Esophagus muscularis mucosa (tissue), 4 donors: ENCODE measurements at regions not wholly inside any gene's neighbourhood (a gene's known extent, or its start where the extent isn't known, plus 50 kb on each side); places are given as distances from the start of the nearest gene placed in this dataset.

Experiments used
- DNase-seq: peaks from one replicate; pipeline ENCODE4 v3.0.0-alpha.2; 2017; ENCODE audit errors: extremely low spot score
- H3K27ac ChIP-seq, 4 donors: fragments of 200-600 bp; sonication (generic); replicated peaks in 1 of 4; 1 replicate in 3 of 4; 2 replicates in 1 of 4; pipeline ENCODE4 v1.5.1; 2016 to 2019; ENCODE audit warnings: mild to moderate bottlenecking in 1 of 4
- H3K27me3 ChIP-seq, 4 donors: fragments of 200-600 bp; sonication (generic); one replicate each; pipeline versions ENCODE4 v1.5.1 to v1.6.0; 2016 to 2019
- H3K36me3 ChIP-seq, 4 donors: fragments of 200-600 bp; sonication (generic); one replicate each; pipeline ENCODE4 v1.5.1; 2016 to 2019
- H3K4me1 ChIP-seq, 4 donors: fragments of 200-600 bp; sonication (generic); one replicate each; pipeline ENCODE4 v1.5.1; 2016 to 2019
- H3K4me3 ChIP-seq, 4 donors: fragments of 200-600 bp; sonication (generic); 1 replicate in 2 of 4; 2 replicates in 2 of 4; pipeline ENCODE4 v1.5.1; 2016 to 2019; ENCODE audit warnings: mild to moderate bottlenecking in 4 of 4, moderate library complexity in 1 of 4
- H3K9me3 ChIP-seq, 4 donors: fragments of 200-600 bp; sonication (generic); 1 replicate in 3 of 4; 2 replicates in 1 of 4; pipeline ENCODE4 v1.5.1; 2016 to 2019
- EP300 ChIP-seq: sonication (generic); formaldehyde crosslinking; IDR thresholded peaks from one replicate; pipeline ENCODE4 v1.6.1; 2017; ENCODE audit warnings: antibody characterized with exemption
- POLR2A ChIP-seq: fragments of 450-650 bp; IDR thresholded peaks from one replicate; pipeline ENCODE4 v1.6.1; 2017; ENCODE audit warnings: antibody characterized with exemption, moderate library complexity, mild to moderate bottlenecking, low read depth
- POLR2AphosphoS5 ChIP-seq, 2 donors: sonication (generic); formaldehyde crosslinking; IDR thresholded peaks; one replicate each; pipeline ENCODE4 v1.6.1; 2017; ENCODE audit warnings: antibody characterized with exemption in 2 of 2
- WGBS: methylation state at CpG from one replicate; pipeline ENCODE4 v1.1.5; 2018; 5-methylcytosine and 5-hydroxymethylcytosine counted together
- intact Hi-C: fragments of 100-400 bp; cut with DNase I; formaldehyde crosslinking; loops from one replicate; pipeline ENCODE4 v1.15.1; 2023
- TF ChIP-seq, protein P1 (sequence below), 3 experiments: fragments of 200-600 bp in 2 of 3; fragments of 450-650 bp in 1 of 3; sonication (generic) in 2 of 3; IDR thresholded peaks; one replicate each; pipeline ENCODE4 v1.5.1; 2017 to 2019; ENCODE audit warnings: antibody characterized with exemption in 3 of 3, mild to moderate bottlenecking in 2 of 3, moderate library complexity in 1 of 3

DNA sequence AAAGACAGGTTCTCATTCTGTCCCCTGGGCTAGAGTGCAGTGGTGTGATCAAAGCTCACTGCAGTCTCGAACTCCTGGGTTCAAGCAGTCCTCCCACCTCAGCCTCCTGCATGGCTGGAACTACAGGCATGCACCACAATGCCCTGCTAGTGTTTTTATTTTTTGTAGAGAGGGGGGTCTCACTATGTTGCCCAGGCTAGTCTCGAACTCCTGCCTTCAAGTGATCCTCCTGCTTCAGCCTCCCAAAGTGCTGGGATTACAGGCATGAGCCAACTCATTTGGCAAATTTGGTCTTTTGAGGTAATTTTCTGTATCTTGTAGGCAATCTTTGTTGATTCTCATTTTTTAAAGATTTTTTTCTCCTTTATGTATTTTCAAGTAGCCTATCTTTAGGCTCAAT, 205.7 kb downstream of the ZIC5 start:
- no peak for DNase-seq
- no peak overlapping the region for H3K27ac ChIP-seq
- TF ChIP-seq POLR2A (no peak), POLR2AphosphoS5 (IDR thresholded peaks at IDR 0.05) (no peak), EP300 (no peak)
- TF ChIP-seq, protein P1, sequence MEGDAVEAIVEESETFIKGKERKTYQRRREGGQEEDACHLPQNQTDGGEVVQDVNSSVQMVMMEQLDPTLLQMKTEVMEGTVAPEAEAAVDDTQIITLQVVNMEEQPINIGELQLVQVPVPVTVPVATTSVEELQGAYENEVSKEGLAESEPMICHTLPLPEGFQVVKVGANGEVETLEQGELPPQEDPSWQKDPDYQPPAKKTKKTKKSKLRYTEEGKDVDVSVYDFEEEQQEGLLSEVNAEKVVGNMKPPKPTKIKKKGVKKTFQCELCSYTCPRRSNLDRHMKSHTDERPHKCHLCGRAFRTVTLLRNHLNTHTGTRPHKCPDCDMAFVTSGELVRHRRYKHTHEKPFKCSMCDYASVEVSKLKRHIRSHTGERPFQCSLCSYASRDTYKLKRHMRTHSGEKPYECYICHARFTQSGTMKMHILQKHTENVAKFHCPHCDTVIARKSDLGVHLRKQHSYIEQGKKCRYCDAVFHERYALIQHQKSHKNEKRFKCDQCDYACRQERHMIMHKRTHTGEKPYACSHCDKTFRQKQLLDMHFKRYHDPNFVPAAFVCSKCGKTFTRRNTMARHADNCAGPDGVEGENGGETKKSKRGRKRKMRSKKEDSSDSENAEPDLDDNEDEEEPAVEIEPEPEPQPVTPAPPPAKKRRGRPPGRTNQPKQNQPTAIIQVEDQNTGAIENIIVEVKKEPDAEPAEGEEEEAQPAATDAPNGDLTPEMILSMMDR (IDR thresholded peaks at IDR 0.05) = no peak
- intact Hi-C loops = no loop called here
- no peaks in the 10 kb centered on the region for H3K27me3 ChIP-seq
- no peaks in the 10 kb centered on the region for H3K4me1 ChIP-seq
- H3K4me3 ChIP-seq = no peak overlapping the region
- no peaks in the 10 kb centered on the region for H3K36me3 ChIP-seq
- peaks cover 0 to 49% (median 31%) of the 10 kb centered on the region in 4 donors for H3K9me3 ChIP-seq
- WGBS = 86% methylated on average over 2 of the region's 2 CpGs

DNA sequence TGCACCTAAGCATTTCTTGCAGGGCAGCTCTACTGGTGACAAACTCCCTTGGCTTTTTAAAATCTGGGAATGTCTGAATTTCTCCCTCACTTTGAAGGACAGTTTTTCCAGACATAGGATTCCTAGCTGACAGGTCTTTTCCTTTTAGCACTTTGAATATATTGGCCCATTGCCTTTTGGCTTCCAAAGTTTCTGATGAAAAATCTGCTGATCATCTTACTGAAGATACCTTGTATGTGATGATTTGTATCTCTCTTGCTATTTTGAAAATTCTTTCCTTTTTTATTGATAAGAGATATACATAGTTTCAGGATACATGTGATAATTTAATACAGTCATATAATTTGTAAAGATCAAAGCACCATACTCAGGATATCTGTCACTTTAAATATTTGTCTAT, 211.1 kb downstream of the ZIC5 start:
- intact Hi-C loops = no loop called here
- Histone ChIP-seq H3K9me3 (peaks cover 0 to 47% (median 30%) of the 10 kb centered on the region in 4 donors), H3K36me3 (no peaks in the 10 kb centered on the region), H3K4me3 (no peak overlapping the region), H3K27me3 (no peaks in the 10 kb centered on the region), H3K27ac (no peak overlapping the region), H3K4me1 (no peaks in the 10 kb centered on the region)
- no peak for DNase-seq
- TF ChIP-seq POLR2AphosphoS5 (IDR thresholded peaks at IDR 0.05) = no peak
- TF ChIP-seq, protein P1 (IDR thresholded peaks at IDR 0.05) = no peak
- TF ChIP-seq EP300 = no peak
- no peak for TF ChIP-seq POLR2A

DNA sequence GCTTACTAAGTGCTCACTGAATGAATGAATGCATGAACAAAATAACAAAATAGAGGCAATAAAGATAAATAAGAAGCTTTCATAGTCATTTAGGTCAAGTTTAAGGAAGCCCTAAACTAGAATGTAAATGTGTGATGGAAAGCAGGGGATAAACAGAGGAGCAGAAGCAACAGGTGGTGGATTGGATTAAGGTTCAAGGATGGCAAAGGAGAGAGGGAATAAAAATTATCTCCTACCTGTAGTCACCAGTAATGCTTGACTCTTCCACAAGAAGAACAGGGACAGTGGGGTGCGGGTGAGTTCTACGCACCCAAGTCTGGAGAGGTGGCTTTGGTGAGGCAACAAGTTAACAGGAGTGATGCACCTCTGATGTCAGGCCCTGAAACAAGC, 212.4 kb downstream of the ZIC5 start:
- no peaks in the 10 kb centered on the region for H3K36me3 ChIP-seq
- no peaks in the 10 kb centered on the region for H3K27me3 ChIP-seq
- no peak overlapping the region for H3K4me3 ChIP-seq
- WGBS = 94% methylated on average over 2 of the region's 2 CpGs
- intact Hi-C loops = no loop called here
- no peak for DNase-seq
- H3K27ac ChIP-seq = no peak overlapping the region
- TF ChIP-seq, protein P1 (IDR thresholded peaks at IDR 0.05) = no peak
- TF ChIP-seq POLR2AphosphoS5 (IDR thresholded peaks at IDR 0.05) (no peak), POLR2A (no peak), EP300 (no peak)
- H3K4me1 ChIP-seq = no peaks in the 10 kb centered on the region
- peaks cover 0 to 34% (median 17%) of the 10 kb centered on the region in 4 donors for H3K9me3 ChIP-seq

DNA sequence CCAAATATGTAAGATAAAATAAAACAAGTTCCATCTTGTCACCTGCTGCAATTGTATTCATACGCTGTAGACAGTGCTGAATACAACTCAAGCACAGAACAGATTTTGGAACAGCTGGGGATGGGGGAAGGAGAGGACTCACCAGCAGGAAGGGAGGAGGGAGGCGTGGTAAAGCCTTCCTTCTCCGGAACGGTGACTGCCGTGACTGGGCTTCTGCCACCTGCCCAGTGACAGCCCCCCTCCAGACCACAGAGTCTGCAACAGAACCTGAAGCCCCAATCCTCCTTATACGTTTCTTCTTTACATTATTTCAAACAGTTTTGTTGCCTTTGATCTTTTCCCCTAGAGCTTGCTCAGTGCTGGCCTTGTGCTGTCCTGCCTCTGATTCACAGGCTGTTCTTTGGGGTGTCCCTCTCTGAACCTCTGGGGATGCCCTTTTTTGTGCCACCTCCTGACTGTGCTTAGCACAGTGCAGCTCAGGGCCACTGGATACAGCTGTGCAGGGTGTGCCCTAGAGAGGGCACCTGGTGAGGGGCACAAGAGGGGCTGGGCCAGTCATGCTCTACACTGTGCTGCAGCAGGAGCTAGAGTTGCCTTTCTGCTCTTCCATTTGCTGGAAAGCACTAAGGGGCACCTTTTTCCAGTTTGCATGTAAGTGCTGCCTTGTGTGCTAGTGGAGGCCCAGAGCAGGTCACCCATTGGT, 213.0 kb downstream of the ZIC5 start:
- DNase-seq = no peak
- no peak overlapping the region for H3K27ac ChIP-seq
- H3K9me3 ChIP-seq = peaks cover 0 to 28% (median 12%) of the 10 kb centered on the region in 4 donors
- no peak overlapping the region for H3K4me3 ChIP-seq
- intact Hi-C loops = no loop called here
- WGBS = 88% methylated on average over 6 of the region's 6 CpGs
- H3K4me1 ChIP-seq = no peaks in the 10 kb centered on the region
- TF ChIP-seq POLR2A (no peak), POLR2AphosphoS5 (IDR thresholded peaks at IDR 0.05) (no peak), EP300 (no peak)
- TF ChIP-seq, protein P1 (IDR thresholded peaks at IDR 0.05) = no peak
- H3K27me3 ChIP-seq = no peaks in the 10 kb centered on the region
- no peaks in the 10 kb centered on the region for H3K36me3 ChIP-seq
